ENCODE measurements at regions not wholly inside any gene's neighbourhood (a gene's known extent, or its start where the extent isn't known, plus 50 kb on each side); places are given as distances from the start of the nearest gene placed in this dataset.

DNA sequence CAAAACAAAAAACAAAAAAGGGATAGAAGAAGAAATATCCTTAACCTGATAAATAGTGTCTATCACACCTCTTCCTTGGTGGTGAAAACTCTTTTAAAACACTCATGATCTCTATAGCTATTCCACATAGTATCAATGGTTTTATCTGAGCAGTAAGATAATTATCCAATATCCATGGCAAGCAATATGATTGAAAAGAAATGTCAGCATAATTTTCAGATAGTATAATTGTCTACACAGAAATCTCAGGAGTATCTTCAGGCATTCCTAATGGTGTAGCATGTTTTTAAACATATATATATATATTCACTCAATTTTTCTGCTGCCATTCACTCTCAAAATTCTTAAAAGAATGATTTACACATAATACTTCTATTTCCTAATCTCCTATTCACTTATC is 938.0 kb upstream of the SLC35B3 start:
- TF ChIP-seq, protein P1, sequence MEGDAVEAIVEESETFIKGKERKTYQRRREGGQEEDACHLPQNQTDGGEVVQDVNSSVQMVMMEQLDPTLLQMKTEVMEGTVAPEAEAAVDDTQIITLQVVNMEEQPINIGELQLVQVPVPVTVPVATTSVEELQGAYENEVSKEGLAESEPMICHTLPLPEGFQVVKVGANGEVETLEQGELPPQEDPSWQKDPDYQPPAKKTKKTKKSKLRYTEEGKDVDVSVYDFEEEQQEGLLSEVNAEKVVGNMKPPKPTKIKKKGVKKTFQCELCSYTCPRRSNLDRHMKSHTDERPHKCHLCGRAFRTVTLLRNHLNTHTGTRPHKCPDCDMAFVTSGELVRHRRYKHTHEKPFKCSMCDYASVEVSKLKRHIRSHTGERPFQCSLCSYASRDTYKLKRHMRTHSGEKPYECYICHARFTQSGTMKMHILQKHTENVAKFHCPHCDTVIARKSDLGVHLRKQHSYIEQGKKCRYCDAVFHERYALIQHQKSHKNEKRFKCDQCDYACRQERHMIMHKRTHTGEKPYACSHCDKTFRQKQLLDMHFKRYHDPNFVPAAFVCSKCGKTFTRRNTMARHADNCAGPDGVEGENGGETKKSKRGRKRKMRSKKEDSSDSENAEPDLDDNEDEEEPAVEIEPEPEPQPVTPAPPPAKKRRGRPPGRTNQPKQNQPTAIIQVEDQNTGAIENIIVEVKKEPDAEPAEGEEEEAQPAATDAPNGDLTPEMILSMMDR (conservative IDR thresholded peaks at IDR 0.05; ENCODE audit: low read depth, low read length): no peak
- TF ChIP-seq EZH2 (IDR thresholded peaks at IDR 0.05; ENCODE audit: borderline replicate concordance, low read depth, low read length, poor library complexity, severe bottlenecking): no peak

Data from A673 (cell line).